NB4 (cell line): ENCODE measurements at regions not wholly inside any gene's neighbourhood (a gene's known extent, or its start where the extent isn't known, plus 50 kb on each side); places are given as distances from the start of the nearest gene placed in this dataset.

ENCODE experiments used
- DNase-seq: peaks from one replicate; pipeline ENCODE4 v3.0.0; 2010; ENCODE audit warnings: low read depth
- H3K4me3 ChIP-seq: one replicate; pipeline ENCODE4 v1.5.1; 2011; ENCODE audit warnings: mild to moderate bottlenecking, low read depth, low read length, moderate library complexity
- MAX ChIP-seq: IDR thresholded peaks from 2 replicates; pipeline ENCODE4 v1.6.1; 2011; ENCODE audit warnings: low read depth, low read length
- MYC ChIP-seq: IDR thresholded peaks from 2 replicates; pipeline ENCODE4 v1.6.1; 2011; ENCODE audit warnings: low read depth, low read length
- POLR2A ChIP-seq: IDR thresholded peaks from 2 replicates; pipeline ENCODE4 v1.6.1; 2011; ENCODE audit warnings: mild to moderate bottlenecking; ENCODE audit not compliant: insufficient read length; ENCODE audit errors: extremely low read depth
- TF ChIP-seq, protein P1 (sequence below): IDR thresholded peaks from one replicate; pipeline ENCODE4 v1.5.1; 2012; ENCODE audit warnings: low read depth, low read length

- TF ChIP-seq, protein P1, sequence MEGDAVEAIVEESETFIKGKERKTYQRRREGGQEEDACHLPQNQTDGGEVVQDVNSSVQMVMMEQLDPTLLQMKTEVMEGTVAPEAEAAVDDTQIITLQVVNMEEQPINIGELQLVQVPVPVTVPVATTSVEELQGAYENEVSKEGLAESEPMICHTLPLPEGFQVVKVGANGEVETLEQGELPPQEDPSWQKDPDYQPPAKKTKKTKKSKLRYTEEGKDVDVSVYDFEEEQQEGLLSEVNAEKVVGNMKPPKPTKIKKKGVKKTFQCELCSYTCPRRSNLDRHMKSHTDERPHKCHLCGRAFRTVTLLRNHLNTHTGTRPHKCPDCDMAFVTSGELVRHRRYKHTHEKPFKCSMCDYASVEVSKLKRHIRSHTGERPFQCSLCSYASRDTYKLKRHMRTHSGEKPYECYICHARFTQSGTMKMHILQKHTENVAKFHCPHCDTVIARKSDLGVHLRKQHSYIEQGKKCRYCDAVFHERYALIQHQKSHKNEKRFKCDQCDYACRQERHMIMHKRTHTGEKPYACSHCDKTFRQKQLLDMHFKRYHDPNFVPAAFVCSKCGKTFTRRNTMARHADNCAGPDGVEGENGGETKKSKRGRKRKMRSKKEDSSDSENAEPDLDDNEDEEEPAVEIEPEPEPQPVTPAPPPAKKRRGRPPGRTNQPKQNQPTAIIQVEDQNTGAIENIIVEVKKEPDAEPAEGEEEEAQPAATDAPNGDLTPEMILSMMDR, result no peak
- no peak for TF ChIP-seq POLR2A
- TF ChIP-seq MYC, result no peak
- TF ChIP-seq MAX, result no peak
- DNase-seq, result no peak
- no peak overlapping the region for H3K4me3 ChIP-seq
Observed at GRCh38 chr6:168988801-168989200, 264.8 kb downstream of the THBS2 start.

DNA sequence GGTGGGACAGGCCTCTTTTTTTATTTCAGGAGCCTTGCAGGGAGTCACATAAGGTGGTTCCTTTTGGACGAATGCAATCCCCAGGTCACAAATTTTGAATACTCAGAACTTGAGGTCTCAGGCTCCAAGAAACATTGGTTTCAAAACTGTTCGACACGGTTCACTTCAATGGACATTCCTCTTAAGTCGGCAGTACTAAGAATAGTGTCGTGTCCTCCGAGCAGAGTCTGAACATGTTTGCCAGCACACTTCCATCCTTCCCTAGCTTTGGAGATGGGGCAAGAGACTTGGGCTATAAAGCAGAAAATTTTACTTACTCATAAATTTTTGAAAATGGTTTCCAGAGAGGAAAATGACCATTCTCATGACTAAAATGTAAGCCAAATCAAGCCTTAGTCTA, 265.4 kb downstream of the THBS2 start:
- no peak for DNase-seq
- H3K4me3 ChIP-seq, result no peak overlapping the region
- TF ChIP-seq, protein P1, result no peak
- TF ChIP-seq MAX (no peak), POLR2A (no peak), MYC (no peak)

DNA sequence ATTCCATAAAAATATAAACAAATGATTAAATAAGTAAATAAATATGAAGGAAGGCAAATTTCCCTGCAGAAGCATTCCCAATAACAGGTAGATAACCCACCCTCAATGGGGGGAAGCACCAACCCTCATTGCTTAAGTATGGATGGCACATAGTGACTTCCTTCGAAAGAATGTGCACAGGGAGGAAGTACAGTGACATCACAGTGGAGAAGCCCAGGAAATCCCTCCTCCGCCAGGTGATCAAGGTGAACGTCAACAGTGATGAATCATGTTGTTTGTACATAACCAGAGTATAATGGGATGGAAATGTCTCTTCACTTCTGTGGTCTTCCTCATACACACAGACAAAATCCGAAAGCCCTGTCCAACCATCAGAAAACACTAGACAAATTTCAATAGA, 267.9 kb downstream of the THBS2 start:
- TF ChIP-seq, protein P1, result no peak
- TF ChIP-seq MAX, result no peak
- no peak for DNase-seq
- H3K4me3 ChIP-seq, result no peak overlapping the region

DNA sequence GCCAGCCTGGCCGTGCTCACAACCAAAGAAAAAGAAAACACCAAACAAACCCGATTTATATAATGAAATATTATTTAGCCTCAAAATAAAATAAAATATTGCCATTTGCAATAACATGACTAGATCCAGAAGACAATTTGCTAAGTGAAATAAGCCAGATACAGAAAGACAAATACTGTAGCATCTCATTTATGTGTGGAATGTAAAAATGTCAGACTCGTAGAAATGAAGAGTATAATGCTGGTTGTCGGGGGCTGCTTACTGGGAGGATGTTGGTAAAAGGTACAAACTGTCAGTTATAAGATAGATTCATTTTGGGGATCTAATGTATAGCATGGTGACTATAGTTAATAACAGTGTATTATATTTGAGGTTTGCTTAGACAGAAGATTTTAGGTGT, 269.7 kb downstream of the THBS2 start:
- TF ChIP-seq MYC (no peak), POLR2A (no peak), MAX (no peak)
- TF ChIP-seq, protein P1, result no peak
- DNase-seq, result no peak
- H3K4me3 ChIP-seq, result no peak overlapping the region

- TF ChIP-seq MAX (no peak), POLR2A (no peak), MYC (no peak)
- TF ChIP-seq, protein P1, result no peak
- no peak for DNase-seq
- no peak overlapping the region for H3K4me3 ChIP-seq
Observed at GRCh38 chr6:168981187-168981586, 272.5 kb downstream of the THBS2 start.

GRCh38 chr6:168979254-168979653, 274.4 kb downstream of the THBS2 start:
- DNase-seq, result no peak
- no peak for TF ChIP-seq MAX
- no peak overlapping the region for H3K4me3 ChIP-seq
